ENCODE measurements at regions not wholly inside any gene's neighbourhood (a gene's known extent, or its start where the extent isn't known, plus 50 kb on each side); places are given as distances from the start of the nearest gene placed in this dataset.
"Not testable (repeated sequence)": the region's sequence is repeated elsewhere in the genome, so short reads cannot be mapped to it uniquely, and the experiment has no call there.

DNA sequence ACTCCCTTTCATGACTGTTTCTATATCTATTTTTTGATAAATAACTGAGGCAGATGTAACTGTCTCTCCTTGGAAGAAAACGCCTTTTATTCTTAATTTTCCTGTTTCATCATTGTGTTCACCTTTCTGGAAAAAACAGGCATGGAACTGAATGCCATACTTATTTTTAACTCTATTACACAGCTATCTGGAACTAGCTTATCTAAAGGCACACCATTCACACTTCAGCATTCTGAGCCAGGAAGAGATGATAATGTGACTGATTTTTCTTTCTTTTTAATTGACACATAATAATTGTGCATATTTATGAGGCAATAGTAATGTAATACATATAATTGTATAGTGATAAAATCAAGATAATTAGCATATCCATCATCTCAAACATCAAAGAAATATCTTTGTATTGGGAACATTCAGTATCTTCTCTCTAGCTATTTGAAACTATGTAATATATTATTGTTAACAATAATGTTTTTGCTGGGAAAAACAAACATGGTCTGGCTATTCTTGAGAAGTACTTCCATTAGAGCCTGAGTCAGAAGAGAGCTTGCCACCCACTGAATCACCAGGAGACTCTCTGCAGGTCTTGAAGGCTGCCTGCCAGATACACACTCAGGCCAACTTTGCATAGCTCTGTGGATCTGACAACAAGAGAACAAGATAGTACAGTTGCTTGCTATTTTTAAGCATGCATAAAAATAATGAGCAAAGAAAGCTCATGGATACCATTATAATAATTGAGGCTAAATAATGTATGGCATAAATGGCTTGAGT is 501.0 kb upstream of the EDIL3 start:
- no peak for DNase-seq

DNA sequence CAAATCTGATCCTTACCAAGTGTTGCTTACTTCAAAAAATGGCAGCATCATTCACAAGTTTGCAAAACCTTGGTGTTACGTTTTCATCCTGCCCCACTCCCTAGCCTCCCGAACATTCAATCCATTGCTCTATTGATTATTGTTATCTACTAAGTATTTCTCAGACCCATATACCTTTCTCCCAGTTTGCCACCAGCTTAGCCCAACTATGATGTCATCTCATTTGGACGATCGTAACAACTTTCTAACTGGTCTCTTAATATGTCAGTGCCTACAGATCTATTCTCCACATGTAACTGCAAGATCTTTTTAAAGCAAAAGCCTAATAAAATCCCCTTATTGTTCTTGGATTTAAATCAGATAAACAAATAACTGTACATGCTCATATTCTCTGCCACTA is 497.1 kb upstream of the EDIL3 start:
- no peak for DNase-seq

DNA sequence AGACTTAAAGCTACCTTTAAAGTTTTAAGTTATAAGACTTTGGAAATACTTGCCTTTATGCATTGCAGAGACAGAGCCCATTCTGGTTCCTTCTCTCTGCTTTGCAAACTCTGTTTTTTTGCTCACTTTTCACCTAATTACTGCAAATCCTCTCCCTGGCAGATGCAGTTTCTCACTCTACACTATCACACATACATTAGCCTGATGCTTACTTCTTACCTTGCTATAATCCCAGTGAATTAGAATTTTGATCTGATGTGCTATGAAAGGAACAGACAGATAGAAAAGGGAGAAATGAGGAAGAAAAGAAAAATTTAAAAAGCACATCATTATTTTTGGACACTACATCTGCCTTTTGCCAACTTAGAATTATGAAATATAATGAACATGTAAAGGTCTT is 489.5 kb upstream of the EDIL3 start:
- DNase-seq, result no peak

DNA sequence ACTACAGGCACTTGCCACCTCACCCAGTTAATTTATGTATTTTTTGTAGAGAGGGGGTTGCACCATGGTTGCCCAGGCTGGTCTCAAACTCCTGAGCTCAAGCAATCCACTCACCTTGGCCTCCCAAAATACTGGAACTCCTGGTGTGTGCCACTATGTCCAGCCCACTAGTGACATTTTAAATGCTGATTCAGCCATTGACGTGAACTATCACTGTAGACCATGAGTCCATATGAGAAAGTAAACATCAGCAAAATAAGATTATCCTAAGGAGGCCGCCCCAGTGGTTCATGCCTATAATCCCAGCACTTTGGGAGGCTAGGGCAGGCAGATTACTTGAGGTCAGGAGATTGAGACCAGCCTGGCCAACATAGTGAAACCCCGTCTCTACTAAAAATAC is 488.1 kb upstream of the EDIL3 start:
- DNase-seq, result no peak

- no peak for DNase-seq
These were observed 485.7 kb upstream of the EDIL3 start for GRCh38 chr5:84870369-84870768.

GRCh38 chr5:84869675-84870074 is 485.0 kb upstream of the EDIL3 start:
- no peak for DNase-seq

DNA sequence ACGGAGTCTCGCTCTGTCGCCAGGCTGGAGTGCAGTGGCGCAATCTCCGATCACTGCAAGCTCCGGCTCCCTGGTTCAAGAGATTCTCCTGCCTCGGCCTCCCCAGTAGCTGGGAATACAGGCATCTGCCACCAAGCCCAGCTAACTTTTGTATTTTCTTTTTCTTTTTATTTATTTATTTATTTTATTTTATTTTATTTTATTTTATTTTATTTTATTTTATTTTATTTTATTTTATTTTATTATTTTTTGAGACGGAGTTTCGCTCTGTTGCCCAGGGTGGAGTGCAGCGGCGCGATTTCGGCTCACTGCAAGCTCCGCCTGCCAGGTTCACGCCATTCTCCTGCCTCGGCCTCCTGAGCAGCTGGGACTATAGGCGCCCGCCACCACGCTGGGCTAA is 479.3 kb upstream of the EDIL3 start:
- not testable (repeated sequence) for DNase-seq

DNA sequence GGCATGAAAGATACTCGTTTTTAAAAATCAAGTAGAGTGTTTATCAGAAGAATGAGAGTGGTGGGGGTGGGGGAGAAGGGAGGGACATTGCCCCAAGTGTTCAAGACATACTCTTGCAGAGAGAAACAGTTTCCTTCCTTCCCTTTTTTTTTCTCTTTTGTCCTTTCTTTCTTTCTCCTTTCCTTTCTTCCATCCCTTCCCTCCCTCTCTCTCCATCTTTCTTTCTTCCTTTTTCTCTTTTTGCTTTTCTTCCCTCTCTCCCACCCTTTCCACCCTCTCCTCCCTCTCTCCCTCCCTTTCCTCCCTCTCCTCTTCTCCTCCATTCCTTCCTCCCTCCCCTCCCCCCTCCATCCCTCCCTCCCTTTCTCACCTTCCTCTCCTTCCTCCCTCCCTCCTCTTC is 478.3 kb upstream of the EDIL3 start:
- DNase-seq, result no peak

GRCh38 chr5:84862132-84862531 is 477.5 kb upstream of the EDIL3 start:
- DNase-seq, result no peak

DNA sequence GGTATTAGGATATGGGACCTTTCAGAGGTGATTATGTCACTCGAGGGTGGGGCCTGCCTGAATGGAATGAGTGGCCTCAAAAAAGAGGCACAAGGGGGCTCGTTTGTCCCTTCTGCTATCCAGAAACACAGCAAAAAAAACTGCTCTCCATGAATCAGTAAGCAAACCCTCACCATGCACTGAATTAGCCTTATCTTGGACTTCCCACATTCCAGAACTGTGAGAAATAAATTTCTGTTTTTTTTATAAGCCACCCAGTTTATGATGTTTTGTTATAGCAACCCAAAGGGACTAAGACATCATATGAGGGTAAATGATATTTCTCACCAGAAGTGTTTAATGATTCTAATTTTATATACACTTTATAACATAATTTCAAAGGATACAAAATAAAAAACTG is 476.6 kb upstream of the EDIL3 start:
- DNase-seq, result no peak

DNA sequence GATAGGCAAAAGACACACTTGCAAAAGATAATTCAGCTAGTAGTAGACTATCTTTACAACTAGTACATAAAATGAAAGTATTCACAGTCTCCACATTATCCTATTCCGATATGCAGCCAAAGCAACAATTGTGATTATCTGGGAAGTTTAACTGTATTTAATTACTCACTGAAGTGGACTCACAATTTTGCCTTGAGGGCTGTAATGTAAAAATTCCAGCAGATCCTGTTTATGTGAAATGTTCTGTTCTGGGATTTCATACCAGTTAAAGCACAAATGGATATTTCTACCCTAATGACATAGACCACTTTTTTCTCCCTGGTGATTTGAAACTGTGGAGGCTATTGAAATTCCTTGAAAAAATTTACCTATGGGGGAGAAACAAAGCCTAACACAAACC is 474.4 kb upstream of the EDIL3 start:
- DNase-seq, result no peak

DNA sequence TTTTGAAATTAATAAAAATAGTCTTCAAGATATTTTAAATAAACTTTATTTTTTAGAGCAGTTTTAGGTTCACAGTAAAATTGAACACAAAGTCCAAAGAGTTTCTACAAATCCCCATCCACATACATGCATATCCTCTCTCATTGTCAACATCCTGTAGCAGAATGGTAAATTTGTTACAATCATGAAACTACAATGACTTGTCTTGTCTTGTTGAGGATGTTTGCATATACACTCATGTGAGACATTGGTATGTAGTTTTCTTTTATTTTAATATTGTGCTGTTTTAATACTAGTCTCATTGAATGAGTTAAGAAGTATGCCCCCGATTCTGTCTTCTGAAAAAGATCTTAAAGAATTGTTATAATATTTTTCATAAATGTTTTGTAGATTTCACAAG is 447.0 kb upstream of the EDIL3 start:
- no peak for DNase-seq

DNA sequence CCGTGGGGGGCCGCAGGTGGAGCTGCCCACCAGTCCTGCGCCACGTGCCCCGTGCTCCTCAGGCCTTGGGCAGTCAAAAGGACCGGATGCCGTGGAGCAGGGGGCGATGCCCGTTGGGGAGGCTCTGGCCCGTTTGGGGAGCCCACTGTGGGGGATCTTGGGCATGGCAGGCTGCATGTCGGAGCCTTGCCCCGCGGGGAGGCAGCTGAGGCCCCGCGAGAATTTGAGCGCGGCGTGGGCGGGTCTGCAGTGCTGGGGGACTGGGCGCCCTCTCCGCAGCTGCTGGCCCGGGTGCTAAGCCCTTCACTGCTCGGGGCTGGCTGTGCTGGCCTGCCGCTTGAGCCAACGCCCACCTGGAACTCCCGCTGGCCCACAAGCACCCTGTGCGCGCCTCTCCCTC is 445.6 kb upstream of the EDIL3 start:
- DNase-seq, result no peak

- DNase-seq, result no peak
These were observed 440.9 kb upstream of the EDIL3 start for GRCh38 chr5:84825606-84826005.

DNA sequence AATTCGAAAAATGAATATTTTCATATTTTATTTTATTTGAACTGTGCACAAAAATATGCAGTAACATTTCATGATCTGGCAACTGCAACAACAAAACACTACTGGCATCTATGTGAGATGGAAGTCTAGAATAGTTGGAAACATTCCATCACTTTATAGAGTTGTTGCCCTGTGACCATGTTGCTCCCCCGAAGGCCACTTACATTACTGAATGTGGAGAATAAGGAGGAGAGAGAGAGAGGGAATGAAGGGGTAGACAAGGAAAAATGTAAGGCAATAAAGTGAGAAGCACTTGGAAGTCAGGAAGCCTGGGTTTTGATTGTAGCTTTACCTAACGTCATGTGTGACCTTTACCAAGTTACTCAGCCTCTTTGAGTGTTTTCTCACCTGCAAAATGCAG is 437.2 kb upstream of the EDIL3 start:
- DNase-seq, result no peak

DNA sequence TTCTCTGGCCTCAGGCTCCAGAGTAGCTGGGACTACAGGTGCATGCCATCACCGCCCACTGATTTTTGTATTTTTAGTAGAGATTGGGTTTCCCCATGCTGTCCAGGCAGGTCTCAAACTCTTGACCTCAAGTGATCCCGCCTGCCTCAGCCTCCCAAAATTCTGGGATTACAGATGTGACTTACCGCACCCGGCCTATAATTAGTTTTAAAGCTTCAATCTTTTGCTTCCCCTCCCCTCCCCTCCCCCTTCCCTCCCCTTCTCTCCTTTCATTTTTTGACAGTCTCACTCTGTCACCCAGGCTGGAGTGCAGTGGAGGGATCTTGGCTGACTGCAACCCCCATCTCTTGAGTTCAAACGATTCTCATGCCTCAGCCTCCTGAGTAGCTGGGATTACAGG is 433.3 kb upstream of the EDIL3 start:
- DNase-seq, result no peak

- no peak for DNase-seq
These were observed 432.3 kb upstream of the EDIL3 start for GRCh38 chr5:84816746-84817547.

DNA sequence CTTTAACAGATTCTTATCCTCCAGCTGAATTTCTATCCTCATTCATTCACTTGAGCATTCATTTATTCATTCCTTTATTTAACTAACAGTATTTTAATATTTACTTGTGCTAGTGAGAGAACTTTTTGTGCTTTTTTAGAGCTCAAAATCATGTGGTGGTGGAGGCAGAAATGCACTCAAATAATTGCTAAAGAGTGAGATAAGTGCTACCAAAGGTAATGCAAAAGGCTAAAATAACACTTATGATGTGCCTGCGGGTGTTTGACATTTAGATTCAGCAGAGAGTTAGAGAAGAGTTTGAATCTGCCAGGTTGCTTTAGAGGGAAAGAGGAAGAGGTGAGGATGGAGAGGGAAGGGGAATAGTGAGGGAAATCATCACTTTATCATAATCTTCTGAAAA is 431.5 kb upstream of the EDIL3 start:
- no peak for DNase-seq

DNA sequence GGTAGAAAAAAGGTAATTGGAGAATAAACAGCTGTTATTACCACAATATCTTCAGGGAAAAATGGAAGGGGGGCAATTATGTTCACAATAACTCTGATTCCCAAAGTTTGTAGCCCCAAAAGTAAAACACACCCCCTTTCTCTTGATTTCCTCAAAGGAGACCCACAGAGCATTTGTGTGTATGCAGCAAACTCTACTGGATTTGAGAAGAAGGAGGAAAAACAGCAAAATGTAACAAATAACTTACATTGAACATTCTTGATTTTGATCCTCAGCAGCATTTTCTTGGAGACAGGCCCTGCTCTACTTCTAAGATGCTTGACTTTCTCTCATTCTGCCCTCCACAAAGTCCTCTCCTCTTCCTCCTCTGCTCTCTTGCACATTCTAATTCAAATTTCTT is 420.8 kb upstream of the EDIL3 start:
- DNase-seq, result no peak

GRCh38 chr5:84796399-84796798 is 411.7 kb upstream of the EDIL3 start:
- DNase-seq, result no peak

- no peak for DNase-seq
These were observed 409.9 kb upstream of the EDIL3 start for GRCh38 chr5:84794486-84795035.

DNA sequence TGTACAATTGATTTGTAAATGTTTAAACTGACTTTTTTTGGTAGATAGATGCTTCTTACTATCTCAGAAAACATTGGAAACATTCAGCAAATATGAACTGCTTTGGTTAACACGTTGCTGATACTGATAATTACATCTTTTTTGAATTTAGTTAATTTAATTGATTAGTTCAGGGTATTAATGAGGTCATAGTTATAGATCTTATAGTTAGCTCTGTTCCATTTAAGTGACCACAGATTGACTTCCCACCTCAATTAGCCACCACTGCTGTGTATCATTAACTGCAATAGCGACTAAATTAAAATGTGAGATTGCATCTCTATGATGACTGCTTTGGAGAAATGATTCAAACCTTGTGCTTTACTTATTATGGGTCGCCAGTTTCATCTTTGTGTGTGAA is 407.1 kb upstream of the EDIL3 start:
- no peak for DNase-seq

GRCh38 chr5:84791138-84791537 is 406.5 kb upstream of the EDIL3 start:
- no peak for DNase-seq

Data from hypothalamus (tissue), 51 donors.